ENCODE measurements at regions not wholly inside any gene's neighbourhood (a gene's known extent, or its start where the extent isn't known, plus 50 kb on each side); places are given as distances from the start of the nearest gene placed in this dataset.

DNA sequence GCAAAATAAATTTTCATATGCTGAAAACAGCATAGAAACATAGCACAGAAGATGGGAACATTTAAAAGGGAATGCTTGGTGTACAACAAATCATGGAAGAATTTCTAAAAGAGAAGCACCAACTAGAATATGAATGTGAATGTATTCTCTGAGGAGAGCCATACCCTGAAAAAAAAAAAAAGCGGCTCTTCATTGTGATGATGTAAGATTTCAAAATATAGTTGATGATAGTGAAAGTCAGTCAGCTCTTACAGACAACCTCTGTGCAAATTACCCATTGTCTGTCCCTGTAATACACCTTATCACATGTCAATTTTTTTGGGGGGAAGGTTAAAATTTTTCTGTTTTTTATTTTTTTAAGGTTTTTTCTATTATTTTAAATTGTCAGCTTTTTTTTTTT is 58.6 kb upstream of the PTCHD4 start:
- TF ChIP-seq POLR2AphosphoS5 (IDR thresholded peaks at IDR 0.05; ENCODE audit: low read depth) (no peak), CTCF (IDR thresholded peaks at IDR 0.05; ENCODE audit: insufficient read depth, low read length) (no peak), REST (IDR thresholded peaks at IDR 0.05; ENCODE audit: insufficient replicate concordance, low read depth) (no peak), GABPA (IDR thresholded peaks at IDR 0.05; ENCODE audit: low read depth) (no peak), SPI1 (IDR thresholded peaks at IDR 0.05; ENCODE audit: borderline replicate concordance, low read depth) (no peak)
